Right lung (tissue), 2 donors: ENCODE measurements at regions not wholly inside any gene's neighbourhood (a gene's known extent, or its start where the extent isn't known, plus 50 kb on each side); places are given as distances from the start of the nearest gene placed in this dataset.

Source experiments
- DNase-seq, 2 donors: peaks; one replicate each; pipeline ENCODE4 v3.0.0-alpha.2; 2013

GRCh38 chr15:58269455-58270414 is 131.6 kb downstream of the AQP9 start:
- peak; percentile 43 to 52 for DNase-seq

- no peak for DNase-seq
These were observed 133.2 kb downstream of the AQP9 start for GRCh38 chr15:58271410-58271809.

- DNase-seq = no peak
These were observed 134.9 kb downstream of the AQP9 start for GRCh38 chr15:58273104-58273503.

- no peak for DNase-seq
These were observed 136.7 kb downstream of the AQP9 start for GRCh38 chr15:58274885-58275284.

- DNase-seq = no peak
These were observed 137.6 kb downstream of the AQP9 start for GRCh38 chr15:58275785-58276184.

- no peak for DNase-seq
These were observed 138.7 kb downstream of the AQP9 start for GRCh38 chr15:58276924-58277323.

- no peak for DNase-seq
These were observed 139.2 kb downstream of the AQP9 start for GRCh38 chr15:58277333-58277732.

GRCh38 chr15:58279106-58279505 is 140.9 kb downstream of the AQP9 start:
- DNase-seq = no peak

- no peak for DNase-seq
These were observed 141.5 kb downstream of the AQP9 start for GRCh38 chr15:58279654-58280053.

- no peak for DNase-seq
These were observed 144.0 kb downstream of the AQP9 start for GRCh38 chr15:58282060-58282708.

GRCh38 chr15:58283302-58283701 is 145.1 kb downstream of the AQP9 start:
- DNase-seq = no peak

GRCh38 chr15:58284293-58284692 is 146.1 kb downstream of the AQP9 start:
- no peak for DNase-seq

- no peak for DNase-seq
These were observed 146.4 kb upstream of the LIPC start for GRCh38 chr15:58285212-58285920.

- no peak for DNase-seq
These were observed 145.9 kb upstream of the LIPC start for GRCh38 chr15:58285921-58286278.

- no peak for DNase-seq
These were observed 145.3 kb upstream of the LIPC start for GRCh38 chr15:58286523-58286922.

GRCh38 chr15:58287891-58288290 is 143.9 kb upstream of the LIPC start:
- no peak for DNase-seq

- DNase-seq = no peak
These were observed 143.2 kb upstream of the LIPC start for GRCh38 chr15:58288592-58288991.

GRCh38 chr15:58291848-58292247 is 139.9 kb upstream of the LIPC start:
- DNase-seq = no peak

GRCh38 chr15:58292751-58293175 is 139.0 kb upstream of the LIPC start:
- DNase-seq = no peak

- DNase-seq = no peak
These were observed 137.9 kb upstream of the LIPC start for GRCh38 chr15:58293622-58294550.

- DNase-seq = no peak
These were observed 137.0 kb upstream of the LIPC start for GRCh38 chr15:58294681-58295254.
